Adrenal gland (tissue), 9 donors: ENCODE measurements at regions not wholly inside any gene's neighbourhood (a gene's known extent, or its start where the extent isn't known, plus 50 kb on each side); places are given as distances from the start of the nearest gene placed in this dataset.

ENCODE experiments used
- DNase-seq, 7 donors: peaks; one replicate each; pipeline ENCODE4 v3.0.0-alpha.2; 2019 to 2020
- H3K27ac ChIP-seq, 5 donors: fragments of 200-600 bp; sonication (generic) in 4 of 5; 1 replicate in 3 of 5; 2 replicates in 2 of 5; pipeline versions ENCODE4 v1.5.1 to v1.8.0; 2016 to 2020; ENCODE audit warnings: mild to moderate bottlenecking in 1 of 5
- H3K27me3 ChIP-seq: fragments of 200-600 bp; 2 replicates; pipeline ENCODE4 v1.8.0; 2021
- H3K36me3 ChIP-seq, 2 donors: fragments of 200-600 bp; replicated peaks in 1 of 2; 1 replicate in 1 of 2; 2 replicates in 1 of 2; pipeline versions ENCODE4 v1.5.1 to v1.8.0; 2018 to 2022
- H3K4me1 ChIP-seq, 2 donors: fragments of 200-600 bp; replicated peaks in 1 of 2; 1 replicate in 1 of 2; 2 replicates in 1 of 2; pipeline versions ENCODE4 v1.5.1 to v1.8.0; 2018 to 2021
- H3K4me3 ChIP-seq, 4 donors: fragments of 200-600 bp; sonication (generic) in 3 of 4; one replicate each; pipeline ENCODE4 v1.5.1; 2016 to 2018
- H3K9me3 ChIP-seq, 3 donors: fragments of 200-600 bp; sonication (generic) in 1 of 3; replicated peaks in 1 of 3; 1 replicate in 2 of 3; 2 replicates in 1 of 3; pipeline versions ENCODE4 v1.5.1 to v1.8.0; 2016 to 2021
- CTCF ChIP-seq, 6 experiments: fragments of 450-650 bp in 4 of 6; fragments of 200-600 bp in 2 of 6; sonication (generic) in 1 of 6; IDR thresholded peaks; 1 replicate in 5 of 6; 2 replicates in 1 of 6; pipeline versions ENCODE4 v1.5.1 to v1.8.0; 2016 to 2021; ENCODE audit warnings: antibody characterized with exemption in 6 of 6, mild to moderate bottlenecking in 2 of 6, moderate library complexity in 1 of 6
- POLR2A ChIP-seq, 2 donors: fragments of 450-650 bp; IDR thresholded peaks; one replicate each; pipeline ENCODE4 v1.6.1; 2017; ENCODE audit warnings: antibody characterized with exemption in 2 of 2, mild to moderate bottlenecking in 2 of 2, moderate library complexity in 1 of 2
- WGBS, 4 donors: extraction: QIAGEN DNeasy Blood & Tissue Kit in 2 of 4; methylation state at CpG; one replicate each; pipeline versions ENCODE4 v1.1.5 to v1.1.7; 2013 to 2017; 5-methylcytosine and 5-hydroxymethylcytosine counted together
- intact Hi-C, 2 donors: fragments of 100-400 bp; cut with DNase I; formaldehyde crosslinking; loops; one replicate each; pipeline versions ENCODE4 v1.14.1 to v1.15.0; 2022 to 2023
- donor health status: healthy with polysubstance abuse.
- donor health status: Bipolar disorder and iron deficiency.
- donor health status: DM: yes; HTN: yes; CAD: no.
- donor health status: DM: no; HTN: no; CAD: no.
- donor health status: DM: no; HTN: no; CAD: no.

- TF ChIP-seq POLR2A (IDR thresholded peaks at IDR 0.05) (no peak), CTCF (IDR thresholded peaks at IDR 0.05) (no peak)
- Histone ChIP-seq H3K9me3 (no peaks in the 10 kb centered on the region), H3K27me3 (no peaks in the 10 kb centered on the region), H3K4me1 (no peaks in the 10 kb centered on the region), H3K4me3 (no peak overlapping the region), H3K36me3 (no peaks in the 10 kb centered on the region), H3K27ac (no peak overlapping the region)
- no peak for DNase-seq
- intact Hi-C loops = no loop called here
- 34 to 46% (median 38%) methylated on average over 2 of the region's 2 CpGs for WGBS, 4 donors
Observed at GRCh38 chr4:170243662-170244288, 154.0 kb upstream of the AADAT start.

- no peaks in the 10 kb centered on the region for H3K9me3 ChIP-seq
- H3K36me3 ChIP-seq = no peaks in the 10 kb centered on the region
- TF ChIP-seq POLR2A (IDR thresholded peaks at IDR 0.05) (no peak), CTCF (IDR thresholded peaks at IDR 0.05) (no peak)
- no peak overlapping the region for H3K27ac ChIP-seq
- no peaks in the 10 kb centered on the region for H3K27me3 ChIP-seq
- no peak overlapping the region for H3K4me3 ChIP-seq
- H3K4me1 ChIP-seq = no peaks in the 10 kb centered on the region
- DNase-seq = no peak
- intact Hi-C loops = no loop called here
Observed at GRCh38 chr4:170242471-170242870, 152.7 kb upstream of the AADAT start.

DNA sequence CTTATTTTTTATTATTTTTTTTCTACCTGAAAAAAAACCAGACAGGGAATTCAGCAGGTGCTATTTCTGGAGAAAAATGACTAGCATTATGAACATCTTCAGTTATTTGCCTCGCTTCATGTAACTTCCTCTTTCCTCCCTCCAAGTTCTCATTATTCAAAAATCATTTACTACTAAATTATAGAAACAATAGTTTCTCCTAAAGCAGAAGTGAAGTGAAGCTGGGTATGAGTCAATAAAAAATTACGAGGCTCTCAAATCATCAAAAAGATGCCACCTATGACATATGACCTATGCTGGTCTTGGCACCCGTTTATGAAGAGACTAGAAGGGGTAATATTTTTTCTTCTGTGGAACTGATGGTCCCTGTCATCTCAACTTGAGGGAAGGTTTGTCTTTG lies 145.0 kb upstream of the AADAT start:
- Histone ChIP-seq H3K4me3 (no peak overlapping the region), H3K27me3 (no peaks in the 10 kb centered on the region), H3K27ac (no peak overlapping the region), H3K36me3 (no peaks in the 10 kb centered on the region), H3K4me1 (no peaks in the 10 kb centered on the region), H3K9me3 (no peaks in the 10 kb centered on the region)
- DNase-seq = no peak
- intact Hi-C loops = no loop called here
- WGBS, 4 donors = 39 to 57% (median 52%) methylated on average over 3 of the region's 3 CpGs
- TF ChIP-seq CTCF (IDR thresholded peaks at IDR 0.05) (no peak), POLR2A (IDR thresholded peaks at IDR 0.05) (no peak)

- WGBS, 4 donors = 0 to 46% (median 26%) methylated on average over 1 of the region's 1 CpG
- TF ChIP-seq POLR2A (IDR thresholded peaks at IDR 0.05) (no peak), CTCF (IDR thresholded peaks at IDR 0.05) (no peak)
- Histone ChIP-seq H3K36me3 (no peaks in the 10 kb centered on the region), H3K4me1 (no peaks in the 10 kb centered on the region), H3K4me3 (no peak overlapping the region), H3K27ac (no peak overlapping the region), H3K27me3 (no peaks in the 10 kb centered on the region), H3K9me3 (no peaks in the 10 kb centered on the region)
- intact Hi-C loops = no loop called here
- no peak for DNase-seq
Observed at GRCh38 chr4:170231377-170231776, 141.6 kb upstream of the AADAT start.
